ENCODE measurements at regions not wholly inside any gene's neighbourhood (a gene's known extent, or its start where the extent isn't known, plus 50 kb on each side); places are given as distances from the start of the nearest gene placed in this dataset.
A peak's percentile ranks its signal among the peaks of the same experiment; 100 is the strongest.

DNA sequence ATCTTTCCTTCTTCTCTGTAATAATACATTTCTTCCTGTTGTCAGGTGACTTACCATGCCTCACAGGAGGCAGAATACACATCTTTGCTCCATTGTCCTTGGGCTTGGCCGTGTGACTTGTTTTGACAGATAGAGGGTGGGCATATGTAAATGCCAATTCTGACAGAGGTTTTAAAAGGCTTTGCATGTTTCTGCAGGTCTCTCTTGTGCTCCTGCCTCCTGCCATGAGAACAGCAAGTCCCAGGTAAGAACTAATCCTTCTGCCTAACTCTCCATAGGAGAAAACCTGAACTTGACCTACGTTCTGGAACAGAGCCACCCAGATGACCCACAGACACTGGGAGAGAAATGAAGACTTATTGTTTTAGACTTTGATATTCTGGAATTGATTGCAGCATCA lies 88.7 kb upstream of the TNFSF11 start:
- H2BK5ac ChIP-seq (ENCODE audit: low read length): no peak overlapping the region
- H2AK5ac ChIP-seq (ENCODE audit: low read length): no peak overlapping the region
- H3K36me3 ChIP-seq (ENCODE audit: control insufficient read depth, insufficient read depth, low read length): no peaks in the 10 kb centered on the region
- H3K79me2 ChIP-seq (ENCODE audit: control insufficient read depth, insufficient read depth, low read length): no peaks in the 10 kb centered on the region
- no peak overlapping the region for H2BK120ac ChIP-seq (ENCODE audit: low read depth, low read length)
- no peak overlapping the region for H3K23ac ChIP-seq (ENCODE audit: low read length)
- H3K4me2 ChIP-seq (ENCODE audit: low read length): no peak overlapping the region
- H4K8ac ChIP-seq (ENCODE audit: low read depth, low read length): no peak overlapping the region
- H3K4me1 ChIP-seq (ENCODE audit: control insufficient read depth, low read depth, low read length): no peaks in the 10 kb centered on the region
- H3K4me3 ChIP-seq (ENCODE audit: low read length): no peak overlapping the region
- no peaks in the 10 kb centered on the region for H3K79me1 ChIP-seq (ENCODE audit: low read length)
- no peak overlapping the region for H2BK15ac ChIP-seq (replicated peaks; ENCODE audit: low read depth)
- H3K18ac ChIP-seq (ENCODE audit: low read length): no peak overlapping the region
- no CpG with 5 or more reads among the region's 2 CpGs for WGBS (ENCODE audit: extremely low coverage, insufficient coverage, low lambda C conversion rate)
- H3K27me3 ChIP-seq (ENCODE audit: insufficient read depth, low read length, poor library complexity): no peaks in the 10 kb centered on the region
- no peak overlapping the region for H3K27ac ChIP-seq (ENCODE audit: low read depth, low read length)
- H3K9ac ChIP-seq (ENCODE audit: low read length): no peak overlapping the region
- H4K5ac ChIP-seq (ENCODE audit: low read length): no peak overlapping the region
- DNase-seq: peak; percentile 3
- no peak overlapping the region for H3K4ac ChIP-seq (ENCODE audit: low read depth, low read length)
- no peak overlapping the region for H3K56ac ChIP-seq (ENCODE audit: low read length)

DNA sequence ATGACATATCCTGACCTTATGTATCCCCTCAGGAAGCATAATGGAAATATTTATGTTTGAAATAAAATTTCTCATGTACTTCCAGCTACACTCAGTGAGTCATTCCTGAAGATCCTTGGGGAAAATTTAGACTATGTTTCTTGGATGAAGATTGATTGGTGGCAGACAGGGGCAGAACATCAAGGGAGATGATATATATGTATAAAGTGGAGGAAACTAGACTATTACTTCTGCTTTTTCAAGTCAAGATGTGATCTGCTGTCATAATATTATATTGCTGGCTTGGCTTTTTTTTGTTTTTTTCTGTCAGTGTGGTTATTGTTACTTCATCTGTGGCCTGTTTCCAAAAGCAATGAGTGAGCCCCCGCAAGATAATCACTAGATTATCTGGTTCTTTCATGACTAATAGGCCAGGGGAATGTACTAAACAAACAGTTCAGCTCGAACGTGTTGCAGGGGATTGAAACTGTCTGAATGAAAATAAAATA lies 87.2 kb upstream of the TNFSF11 start:
- no peak overlapping the region for H2BK15ac ChIP-seq (replicated peaks; ENCODE audit: low read depth)
- no peaks in the 10 kb centered on the region for H3K4me1 ChIP-seq (ENCODE audit: control insufficient read depth, low read depth, low read length)
- H3K79me2 ChIP-seq (ENCODE audit: control insufficient read depth, insufficient read depth, low read length): no peaks in the 10 kb centered on the region
- H4K8ac ChIP-seq (ENCODE audit: low read depth, low read length): no peak overlapping the region
- no peak overlapping the region for H2AK5ac ChIP-seq (ENCODE audit: low read length)
- H3K79me1 ChIP-seq (ENCODE audit: low read length): no peaks in the 10 kb centered on the region
- H2BK120ac ChIP-seq (ENCODE audit: low read depth, low read length): no peak overlapping the region
- no peaks in the 10 kb centered on the region for H3K36me3 ChIP-seq (ENCODE audit: control insufficient read depth, insufficient read depth, low read length)
- no peak overlapping the region for H3K23ac ChIP-seq (ENCODE audit: low read length)
- no peak overlapping the region for H3K4me3 ChIP-seq (ENCODE audit: low read length)
- DNase-seq: no peak
- H3K56ac ChIP-seq (ENCODE audit: low read length): no peak overlapping the region
- no peak overlapping the region for H3K4me2 ChIP-seq (ENCODE audit: low read length)
- no peak overlapping the region for H3K18ac ChIP-seq (ENCODE audit: low read length)
- no peak overlapping the region for H4K5ac ChIP-seq (ENCODE audit: low read length)
- no peak overlapping the region for H3K4ac ChIP-seq (ENCODE audit: low read depth, low read length)
- no peak overlapping the region for H3K27ac ChIP-seq (ENCODE audit: low read depth, low read length)
- no peaks in the 10 kb centered on the region for H3K27me3 ChIP-seq (ENCODE audit: insufficient read depth, low read length, poor library complexity)
- no CpG with 5 or more reads among the region's 3 CpGs for WGBS (ENCODE audit: extremely low coverage, insufficient coverage, low lambda C conversion rate)
- H3K9ac ChIP-seq (ENCODE audit: low read length): no peak overlapping the region
- no peak overlapping the region for H2BK5ac ChIP-seq (ENCODE audit: low read length)

GRCh38 chr13:42487221-42487620 lies 86.7 kb upstream of the TNFSF11 start:
- H3K4me3 ChIP-seq (ENCODE audit: low read length): no peak overlapping the region
- H2BK5ac ChIP-seq (ENCODE audit: low read length): no peak overlapping the region
- H4K8ac ChIP-seq (ENCODE audit: low read depth, low read length): no peak overlapping the region
- H3K4me2 ChIP-seq (ENCODE audit: low read length): no peak overlapping the region
- DNase-seq: no peak
- H3K79me2 ChIP-seq (ENCODE audit: control insufficient read depth, insufficient read depth, low read length): no peaks in the 10 kb centered on the region
- H2BK120ac ChIP-seq (ENCODE audit: low read depth, low read length): no peak overlapping the region
- no peak overlapping the region for H3K56ac ChIP-seq (ENCODE audit: low read length)
- H3K36me3 ChIP-seq (ENCODE audit: control insufficient read depth, insufficient read depth, low read length): no peaks in the 10 kb centered on the region
- no CpG with 5 or more reads among the region's 5 CpGs for whole genome bisulfite sequencing (ENCODE audit: extremely low coverage, insufficient coverage, low lambda C conversion rate)
- no peak overlapping the region for H3K23ac ChIP-seq (ENCODE audit: low read length)
- no peak overlapping the region for H3K18ac ChIP-seq (ENCODE audit: low read length)
- no peak overlapping the region for H2AK5ac ChIP-seq (ENCODE audit: low read length)
- no peak overlapping the region for H3K27ac ChIP-seq (ENCODE audit: low read depth, low read length)
- H3K4ac ChIP-seq (ENCODE audit: low read depth, low read length): no peak overlapping the region
- no peaks in the 10 kb centered on the region for H3K27me3 ChIP-seq (ENCODE audit: insufficient read depth, low read length, poor library complexity)
- no peak overlapping the region for H3K9ac ChIP-seq (ENCODE audit: low read length)
- H2BK15ac ChIP-seq (replicated peaks; ENCODE audit: low read depth): no peak overlapping the region
- H4K5ac ChIP-seq (ENCODE audit: low read length): no peak overlapping the region
- H3K79me1 ChIP-seq (ENCODE audit: low read length): no peaks in the 10 kb centered on the region
- no peaks in the 10 kb centered on the region for H3K4me1 ChIP-seq (ENCODE audit: control insufficient read depth, low read depth, low read length)

DNA sequence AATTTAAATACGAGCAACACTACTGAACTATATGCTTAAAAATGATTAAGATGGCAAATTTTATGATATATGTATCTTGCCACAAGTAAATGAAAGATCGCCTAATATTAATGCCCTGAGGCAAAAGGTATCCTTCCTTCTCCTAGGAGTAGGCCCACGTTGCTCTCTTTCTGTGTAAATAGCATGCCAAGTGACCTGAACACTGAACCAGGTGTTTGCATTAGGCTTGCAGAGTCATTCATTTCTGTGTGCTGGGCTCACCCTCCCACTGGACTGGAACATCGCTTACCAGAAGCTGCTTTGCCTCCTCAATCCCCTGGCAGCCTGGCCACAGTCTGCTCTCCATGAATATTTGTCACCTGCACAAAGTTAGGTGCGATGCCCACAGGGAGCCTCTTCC lies 83.3 kb upstream of the TNFSF11 start:
- H3K18ac ChIP-seq (ENCODE audit: low read length): no peak overlapping the region
- H3K79me1 ChIP-seq (ENCODE audit: low read length): no peaks in the 10 kb centered on the region
- no peaks in the 10 kb centered on the region for H3K27me3 ChIP-seq (ENCODE audit: insufficient read depth, low read length, poor library complexity)
- no peak overlapping the region for H3K23ac ChIP-seq (ENCODE audit: low read length)
- DNase-seq: no peak
- no peak overlapping the region for H3K4me2 ChIP-seq (ENCODE audit: low read length)
- H4K8ac ChIP-seq (ENCODE audit: low read depth, low read length): no peak overlapping the region
- H3K9ac ChIP-seq (ENCODE audit: low read length): no peak overlapping the region
- no peaks in the 10 kb centered on the region for H3K36me3 ChIP-seq (ENCODE audit: control insufficient read depth, insufficient read depth, low read length)
- H3K79me2 ChIP-seq (ENCODE audit: control insufficient read depth, insufficient read depth, low read length): no peaks in the 10 kb centered on the region
- no peak overlapping the region for H2BK15ac ChIP-seq (replicated peaks; ENCODE audit: low read depth)
- no peak overlapping the region for H4K5ac ChIP-seq (ENCODE audit: low read length)
- H3K4ac ChIP-seq (ENCODE audit: low read depth, low read length): no peak overlapping the region
- no peak overlapping the region for H3K4me3 ChIP-seq (ENCODE audit: low read length)
- no peak overlapping the region for H3K27ac ChIP-seq (ENCODE audit: low read depth, low read length)
- no peak overlapping the region for H2BK120ac ChIP-seq (ENCODE audit: low read depth, low read length)
- no peak overlapping the region for H2AK5ac ChIP-seq (ENCODE audit: low read length)
- no peaks in the 10 kb centered on the region for H3K4me1 ChIP-seq (ENCODE audit: control insufficient read depth, low read depth, low read length)
- no peak overlapping the region for H2BK5ac ChIP-seq (ENCODE audit: low read length)
- H3K56ac ChIP-seq (ENCODE audit: low read length): no peak overlapping the region
- no CpG with 5 or more reads among the region's 5 CpGs for WGBS (ENCODE audit: extremely low coverage, insufficient coverage, low lambda C conversion rate)

GRCh38 chr13:42492372-42492920 lies 81.5 kb upstream of the TNFSF11 start:
- H2BK5ac ChIP-seq (ENCODE audit: low read length): no peak overlapping the region
- no peak overlapping the region for H2AK5ac ChIP-seq (ENCODE audit: low read length)
- no peak overlapping the region for H3K4me2 ChIP-seq (ENCODE audit: low read length)
- H3K27me3 ChIP-seq (ENCODE audit: insufficient read depth, low read length, poor library complexity): no peaks in the 10 kb centered on the region
- H3K27ac ChIP-seq (ENCODE audit: low read depth, low read length): no peak overlapping the region
- H4K8ac ChIP-seq (ENCODE audit: low read depth, low read length): no peak overlapping the region
- H3K4ac ChIP-seq (ENCODE audit: low read depth, low read length): no peak overlapping the region
- no peak overlapping the region for H3K18ac ChIP-seq (ENCODE audit: low read length)
- DNase-seq: no peak
- H2BK15ac ChIP-seq (replicated peaks; ENCODE audit: low read depth): no peak overlapping the region
- H3K36me3 ChIP-seq (ENCODE audit: control insufficient read depth, insufficient read depth, low read length): no peaks in the 10 kb centered on the region
- no peak overlapping the region for H3K9ac ChIP-seq (ENCODE audit: low read length)
- H2BK120ac ChIP-seq (ENCODE audit: low read depth, low read length): no peak overlapping the region
- no peaks in the 10 kb centered on the region for H3K79me2 ChIP-seq (ENCODE audit: control insufficient read depth, insufficient read depth, low read length)
- H4K5ac ChIP-seq (ENCODE audit: low read length): no peak overlapping the region
- H3K56ac ChIP-seq (ENCODE audit: low read length): no peak overlapping the region
- WGBS (ENCODE audit: extremely low coverage, insufficient coverage, low lambda C conversion rate): no CpG with 5 or more reads among the region's 4 CpGs
- H3K23ac ChIP-seq (ENCODE audit: low read length): no peak overlapping the region
- no peak overlapping the region for H3K4me3 ChIP-seq (ENCODE audit: low read length)
- no peaks in the 10 kb centered on the region for H3K4me1 ChIP-seq (ENCODE audit: control insufficient read depth, low read depth, low read length)
- H3K79me1 ChIP-seq (ENCODE audit: low read length): no peaks in the 10 kb centered on the region

DNA sequence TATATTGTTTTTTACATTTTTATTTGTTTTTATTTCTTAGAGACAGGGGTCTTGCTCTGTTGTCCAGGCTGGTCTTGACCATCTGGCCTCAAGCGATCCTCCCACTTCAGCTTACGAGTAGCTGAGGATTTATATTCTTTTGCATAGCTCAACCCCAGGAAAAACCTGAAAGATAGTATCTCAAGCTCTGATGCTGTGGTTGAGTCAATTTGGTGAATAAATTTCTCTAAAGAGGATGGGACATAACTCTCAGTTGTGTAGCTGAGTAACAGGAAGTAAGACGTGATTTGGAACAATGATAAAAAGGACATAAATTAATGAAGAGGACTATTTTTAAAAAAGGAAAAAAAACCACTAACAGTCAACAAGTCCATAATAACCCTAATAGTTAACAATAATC lies 79.8 kb upstream of the TNFSF11 start:
- WGBS (ENCODE audit: extremely low coverage, insufficient coverage, low lambda C conversion rate): no CpG with 5 or more reads among the region's 3 CpGs
- no peak overlapping the region for H3K18ac ChIP-seq (ENCODE audit: low read length)
- H2BK15ac ChIP-seq (replicated peaks; ENCODE audit: low read depth): no peak overlapping the region
- no peak overlapping the region for H3K56ac ChIP-seq (ENCODE audit: low read length)
- no peak for DNase-seq
- no peak overlapping the region for H3K27ac ChIP-seq (ENCODE audit: low read depth, low read length)
- no peaks in the 10 kb centered on the region for H3K4me1 ChIP-seq (ENCODE audit: control insufficient read depth, low read depth, low read length)
- H2BK5ac ChIP-seq (ENCODE audit: low read length): no peak overlapping the region
- H3K4ac ChIP-seq (ENCODE audit: low read depth, low read length): no peak overlapping the region
- H2AK5ac ChIP-seq (ENCODE audit: low read length): no peak overlapping the region
- no peak overlapping the region for H3K4me3 ChIP-seq (ENCODE audit: low read length)
- H4K8ac ChIP-seq (ENCODE audit: low read depth, low read length): no peak overlapping the region
- H3K79me1 ChIP-seq (ENCODE audit: low read length): no peaks in the 10 kb centered on the region
- no peaks in the 10 kb centered on the region for H3K36me3 ChIP-seq (ENCODE audit: control insufficient read depth, insufficient read depth, low read length)
- no peak overlapping the region for H2BK120ac ChIP-seq (ENCODE audit: low read depth, low read length)
- no peaks in the 10 kb centered on the region for H3K79me2 ChIP-seq (ENCODE audit: control insufficient read depth, insufficient read depth, low read length)
- H3K9ac ChIP-seq (ENCODE audit: low read length): no peak overlapping the region
- H3K27me3 ChIP-seq (ENCODE audit: insufficient read depth, low read length, poor library complexity): no peaks in the 10 kb centered on the region
- no peak overlapping the region for H4K5ac ChIP-seq (ENCODE audit: low read length)
- no peak overlapping the region for H3K23ac ChIP-seq (ENCODE audit: low read length)
- no peak overlapping the region for H3K4me2 ChIP-seq (ENCODE audit: low read length)

All from mesendoderm (in vitro differentiated cells).